NCI-H2227 (cell line): ENCODE measurements at regions not wholly inside any gene's neighbourhood (a gene's known extent, or its start where the extent isn't known, plus 50 kb on each side); places are given as distances from the start of the nearest gene placed in this dataset.

Experiments used
- DNase-seq: peaks from one replicate; lab custom pipeline; 2025; ENCODE audit not compliant: unreplicated experiment; lab: John Stamatoyannopoulos, UW

GRCh38 chr12:18207266-18207665, 54.1 kb upstream of the PIK3C2G start:
- DNase-seq: no peak

DNA sequence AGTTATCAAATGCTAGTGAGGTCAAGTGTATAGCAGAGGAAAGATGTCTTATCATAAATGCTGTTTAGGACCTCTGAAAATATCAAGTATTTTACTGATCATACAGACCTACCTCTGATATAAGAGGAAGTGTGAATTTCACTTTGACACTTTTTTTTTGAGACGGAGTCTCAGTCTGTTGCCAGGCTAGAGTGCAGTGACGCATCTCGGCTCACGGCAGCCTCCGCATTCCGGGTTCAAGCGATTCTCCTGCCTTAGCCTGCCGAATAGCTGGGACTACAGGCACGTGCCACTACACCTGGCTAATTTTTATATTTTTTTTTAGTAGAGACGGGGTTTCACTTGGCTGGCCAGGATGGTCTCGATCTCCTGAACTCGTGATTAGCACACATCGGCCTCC, 55.1 kb upstream of the PIK3C2G start:
- no peak for DNase-seq

DNA sequence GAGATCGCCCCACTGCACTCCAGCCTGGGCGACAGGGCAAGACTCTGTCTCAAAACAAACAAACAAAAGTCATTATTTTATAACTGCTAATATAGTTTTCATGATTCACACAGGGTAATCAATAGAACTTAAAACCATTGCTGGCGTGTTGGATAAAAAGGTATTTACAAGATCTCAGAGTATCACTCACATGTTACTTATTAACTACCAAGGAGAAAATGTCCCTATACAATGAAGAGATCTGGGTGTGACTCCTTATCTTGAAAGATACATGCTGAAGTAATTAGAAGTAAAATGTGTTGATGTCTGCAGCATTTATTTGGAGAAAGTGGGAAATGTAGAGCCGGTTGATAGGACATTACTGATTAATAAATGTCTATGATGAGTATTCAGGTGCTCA, 57.3 kb upstream of the PIK3C2G start:
- no peak for DNase-seq

DNA sequence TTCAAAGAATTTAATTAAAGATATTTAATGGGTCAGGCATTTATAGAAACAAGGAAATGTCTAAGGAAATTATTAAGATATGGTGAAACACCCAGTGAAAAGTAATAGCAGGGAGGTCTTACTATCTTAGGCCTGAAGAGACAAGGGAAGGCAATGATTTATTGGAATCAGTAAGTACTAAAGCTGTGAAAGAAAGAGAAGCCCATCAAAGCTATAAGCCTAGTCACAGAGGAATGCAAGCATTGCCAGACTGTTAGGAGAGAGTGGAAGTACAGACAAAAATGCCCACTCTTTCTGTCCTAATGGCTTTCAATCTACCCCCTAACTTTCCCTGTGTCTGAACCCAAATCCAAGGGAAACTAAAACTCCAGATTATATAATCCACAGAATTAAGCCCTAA, 69.2 kb upstream of the PIK3C2G start:
- no peak for DNase-seq

- DNase-seq: no peak
Observed at GRCh38 chr12:18183141-18183540, 78.2 kb upstream of the PIK3C2G start.

- no peak for DNase-seq
Observed at GRCh38 chr12:18171571-18171970, 81.6 kb upstream of the RERGL start.

GRCh38 chr12:18168016-18168415, 78.0 kb upstream of the RERGL start:
- DNase-seq: no peak

DNA sequence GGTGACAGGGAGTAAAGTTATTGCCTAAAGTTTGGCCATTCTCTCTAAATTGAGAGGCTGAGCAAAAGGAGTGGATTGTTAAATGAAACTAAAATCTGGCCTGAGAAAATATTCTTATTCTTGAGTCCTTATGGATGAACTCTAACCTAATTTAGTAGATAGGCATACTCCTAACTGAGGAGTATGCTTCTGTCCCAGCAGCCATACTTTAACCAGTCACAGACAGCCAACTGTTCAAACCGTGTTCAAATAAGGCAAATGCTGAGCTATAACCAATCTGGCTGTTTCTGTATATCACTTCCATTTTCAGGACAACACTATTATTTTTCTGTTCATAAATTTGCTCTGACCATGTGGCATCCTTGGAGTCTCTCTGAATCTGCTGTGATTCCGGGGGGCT, 75.9 kb upstream of the RERGL start:
- no peak for DNase-seq

GRCh38 chr12:18165422-18165871, 75.5 kb upstream of the RERGL start:
- no peak for DNase-seq

DNA sequence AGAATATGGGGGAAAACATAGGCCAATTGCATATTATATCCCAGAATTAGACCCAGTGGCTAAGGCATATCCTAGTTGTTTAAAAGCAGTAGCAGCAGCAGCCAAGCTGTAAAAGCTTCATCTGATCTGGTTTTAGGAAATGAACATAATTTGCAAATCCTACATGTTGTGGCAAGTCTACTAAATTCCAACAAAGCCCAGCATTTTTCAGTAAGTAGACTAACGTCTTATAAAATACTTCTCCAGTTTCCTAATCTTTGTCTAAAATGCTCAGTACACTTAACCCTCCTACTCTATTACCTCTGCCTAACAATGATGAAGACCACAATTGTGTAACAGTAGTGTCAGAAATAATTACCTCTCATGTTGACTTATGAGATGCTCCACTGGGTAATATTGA, 70.9 kb upstream of the RERGL start:
- DNase-seq: no peak

DNA sequence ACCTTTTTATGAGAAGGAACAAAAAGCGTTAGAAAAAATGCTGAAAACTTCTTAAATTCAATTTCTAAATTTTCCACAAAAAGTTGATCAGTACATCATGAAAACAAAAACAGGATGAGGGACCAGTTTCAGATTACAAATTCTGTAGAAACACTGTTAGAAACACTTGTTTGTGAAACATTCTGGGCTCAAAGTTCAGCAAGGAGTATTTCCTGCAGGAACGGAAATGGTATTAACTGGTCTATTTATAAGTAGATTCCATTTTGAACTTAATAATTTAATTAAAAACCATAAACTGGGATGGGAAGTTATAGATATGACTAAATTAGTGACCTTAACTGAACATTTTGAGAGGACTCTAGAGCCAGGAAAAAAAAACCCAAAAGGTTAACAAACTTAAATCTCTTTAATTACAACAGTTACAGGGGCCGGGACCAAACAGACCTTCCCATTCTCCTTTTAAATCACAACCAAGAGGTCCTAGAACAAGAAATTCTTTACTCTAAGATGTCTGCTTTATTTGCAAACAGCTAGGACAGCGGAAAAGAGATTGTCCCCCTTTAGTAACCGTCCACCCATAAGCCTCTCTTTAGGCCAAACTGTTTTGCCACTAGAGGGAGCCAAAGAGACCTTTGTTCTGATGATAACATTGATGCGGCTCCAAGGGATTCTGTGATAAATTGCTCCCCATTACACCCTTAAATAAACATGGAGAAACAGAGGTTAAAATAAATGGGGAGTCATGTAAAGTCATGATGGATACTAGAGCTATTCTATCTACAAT, 69.0 kb upstream of the RERGL start:
- peak; percentile 4 for DNase-seq

- no peak for DNase-seq
Observed at GRCh38 chr12:18153826-18154225, 63.8 kb upstream of the RERGL start.

DNA sequence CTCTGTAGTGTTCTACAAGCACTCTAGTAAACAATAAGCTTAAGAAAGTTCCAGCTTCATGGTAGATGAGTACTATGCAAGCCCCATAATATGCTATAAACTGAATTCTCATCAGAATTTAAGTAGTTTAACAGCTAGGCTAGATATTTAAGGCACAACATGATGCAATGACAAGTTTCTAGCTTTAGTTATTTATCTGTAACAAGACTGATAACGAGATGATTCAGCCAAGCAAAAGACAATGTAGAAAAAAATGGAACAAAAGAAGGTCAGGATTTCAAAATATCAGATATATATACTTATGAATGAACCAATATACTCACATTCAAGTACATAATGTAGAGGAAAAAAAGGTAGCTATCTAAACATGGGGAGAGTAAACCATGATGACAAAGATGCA, 61.0 kb upstream of the RERGL start:
- DNase-seq: no peak

DNA sequence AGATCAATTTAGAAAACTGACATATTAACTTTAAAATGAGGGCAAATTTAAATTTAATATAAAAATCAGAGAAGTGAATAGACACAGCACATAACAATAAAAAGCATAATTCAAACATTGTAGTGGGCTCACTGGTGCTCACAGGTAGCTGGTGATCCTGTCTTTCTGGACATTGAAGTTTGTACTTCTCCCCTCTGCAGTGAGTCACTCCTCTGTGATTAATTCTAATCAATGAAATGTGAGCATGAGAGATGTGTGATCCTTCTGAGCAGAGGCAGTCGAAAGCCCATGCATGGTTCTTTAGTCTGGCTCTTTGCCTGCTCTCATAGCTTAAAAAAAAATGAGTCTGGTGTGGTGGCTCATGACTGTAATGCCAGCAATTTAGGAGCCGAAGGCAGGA, 59.0 kb upstream of the RERGL start:
- no peak for DNase-seq

GRCh38 chr12:18146363-18146762, 56.4 kb upstream of the RERGL start:
- DNase-seq: no peak

GRCh38 chr12:18145924-18146323, 55.9 kb upstream of the RERGL start:
- DNase-seq: no peak

GRCh38 chr12:18141048-18141982, 51.3 kb upstream of the RERGL start:
- peak; percentile 53 for DNase-seq

DNA sequence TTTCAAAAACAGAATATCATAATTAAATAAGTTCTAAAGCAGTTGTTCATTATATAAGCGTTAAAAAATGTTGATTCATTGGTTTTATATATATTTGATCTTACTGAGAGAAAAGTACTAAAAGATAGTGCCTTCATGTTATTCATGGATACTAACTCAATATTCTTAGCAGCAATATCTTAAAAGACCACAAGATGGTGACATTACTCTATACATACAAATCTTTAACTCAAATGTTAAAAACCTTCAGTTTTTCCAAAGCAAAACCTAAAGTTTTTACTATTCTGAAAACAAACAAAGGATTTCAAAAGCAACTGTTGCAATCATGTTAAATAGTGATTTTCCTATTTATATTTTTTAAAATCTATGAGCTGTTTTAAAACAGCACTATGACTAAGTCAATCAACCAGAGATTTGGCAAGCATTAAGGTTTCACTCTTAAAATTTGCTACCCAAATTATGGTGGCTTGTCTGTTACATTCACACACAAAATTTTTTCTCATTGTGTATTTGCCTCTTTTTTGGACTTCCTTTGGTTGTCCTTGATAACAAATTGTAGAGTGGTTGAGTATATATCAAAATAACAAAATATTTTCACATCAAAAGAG, 50.1 kb upstream of the RERGL start:
- DNase-seq: peak; percentile 33
